IMR-90 (cell line): ENCODE measurements at regions not wholly inside any gene's neighbourhood (a gene's known extent, or its start where the extent isn't known, plus 50 kb on each side); places are given as distances from the start of the nearest gene placed in this dataset.

Experiments used
- ATAC-seq: fragments of 200-7000 bp; cut with Tn5 transposase; 2 replicates; pipeline ENCODE4 v1.9.1; 2020; ENCODE audit warnings: low read depth, mild to moderate bottlenecking, moderate library complexity
- BruUV-seq: library from RNA; stranded (reverse); fragments of 400-500 nt; replicated peaks from 2 replicates; lab custom pipeline; 2021; lab: Mats Ljungman, UMichigan
- CTCF ChIA-PET: fragments of 300-600 bp; formaldehyde crosslinking; extraction: SDS; loops from one replicate; lab custom pipeline; 2021; ENCODE audit warnings: antibody characterized with exemption; lab: Yijun Ruan, JAX
- POLR2A ChIA-PET: fragments of 300-600 bp; sonication (Branson Sonifier 250); formaldehyde crosslinking; loops from one replicate; lab custom pipeline; 2022; ENCODE audit warnings: antibody characterized with exemption; ENCODE audit not compliant: unreplicated experiment; lab: Charles Lee
- DNase-seq: peaks from one replicate; pipeline ENCODE4 v3.0.0; 2013
- H2AFZ ChIP-seq: replicated peaks from 2 replicates; pipeline ENCODE3; 2013; ENCODE audit warnings: low read length, mild to moderate bottlenecking; ENCODE audit not compliant: poor library complexity
- H2AK5ac ChIP-seq: 2 replicates; pipeline ENCODE4 v1.6.1; 2013; ENCODE audit warnings: low read depth, low read length, inconsistent platforms
- H2AK9ac ChIP-seq: replicated peaks from 2 replicates; pipeline ENCODE3; 2013; ENCODE audit warnings: mild to moderate bottlenecking, low read depth, low read length, moderate library complexity; ENCODE audit not compliant: poor library complexity
- H2BK120ac ChIP-seq: 2 replicates; pipeline ENCODE4 v1.6.1; 2013; ENCODE audit warnings: low read depth, low read length, inconsistent platforms
- H2BK15ac ChIP-seq: 3 replicates; pipeline ENCODE4 v1.6.1; 2013; ENCODE audit warnings: low read depth, low read length, inconsistent platforms
- H2BK20ac ChIP-seq: 2 replicates; pipeline ENCODE4 v1.6.1; 2013; ENCODE audit warnings: low read depth, mild to moderate bottlenecking, inconsistent platforms, low read length, moderate library complexity
- H2BK5ac ChIP-seq: 2 replicates; pipeline ENCODE4 v1.6.1; 2013; ENCODE audit warnings: mild to moderate bottlenecking, low read depth, low read length, inconsistent platforms; ENCODE audit not compliant: poor library complexity, severe bottlenecking
- H3K14ac ChIP-seq: replicated peaks from 2 replicates; pipeline ENCODE4 v1.6.1; 2013; ENCODE audit warnings: low read depth, low read length, inconsistent platforms
- H3K18ac ChIP-seq: 2 replicates; pipeline ENCODE4 v1.6.1; 2013; ENCODE audit warnings: low read depth, low read length, control low read depth
- H3K23ac ChIP-seq: 2 replicates; pipeline ENCODE4 v1.6.1; 2013; ENCODE audit warnings: low read depth, low read length, inconsistent platforms
- H3K27ac ChIP-seq: 2 replicates; pipeline ENCODE4 v1.5.1; 2013; ENCODE audit warnings: mild to moderate bottlenecking, control low read depth, low read length; ENCODE audit not compliant: insufficient read depth
- H3K27me3 ChIP-seq: 2 replicates; pipeline ENCODE4 v1.6.1; 2013; ENCODE audit warnings: low read length; ENCODE audit not compliant: control insufficient read depth, insufficient read depth
- H3K36me3 ChIP-seq: 2 replicates; pipeline ENCODE4 v1.6.1; 2013; ENCODE audit warnings: low read length, mixed read lengths; ENCODE audit not compliant: control insufficient read depth, insufficient read depth
- H3K4ac ChIP-seq: 2 replicates; pipeline ENCODE4 v1.6.1; 2013; ENCODE audit warnings: low read depth, low read length, inconsistent platforms
- H3K4me1 ChIP-seq: 2 replicates; pipeline ENCODE4 v1.6.1; 2013; ENCODE audit warnings: low read length, mixed read lengths; ENCODE audit not compliant: control insufficient read depth, insufficient read depth
- H3K4me2 ChIP-seq: 2 replicates; pipeline ENCODE4 v1.6.1; 2013; ENCODE audit warnings: low read depth, mild to moderate bottlenecking, control low read depth, low read length, moderate library complexity
- H3K4me3 ChIP-seq: 2 replicates; pipeline ENCODE4 v1.5.1; 2013; ENCODE audit warnings: low read depth, mild to moderate bottlenecking, control low read depth, low read length, moderate library complexity; ENCODE audit not compliant: insufficient read depth
- H3K56ac ChIP-seq: 2 replicates; pipeline ENCODE4 v1.6.1; 2013; ENCODE audit warnings: low read length, inconsistent platforms; ENCODE audit not compliant: insufficient read depth; ENCODE audit errors: extremely low read depth
- H3K79me1 ChIP-seq, 2 experiments: 2 replicates each; pipeline ENCODE4 v1.6.1; 2013; ENCODE audit warnings: low read length in 2 of 2, inconsistent platforms in 1 of 2, low read depth in 1 of 2
- H3K9ac ChIP-seq: 2 replicates; pipeline ENCODE4 v1.6.1; 2013; ENCODE audit warnings: low read depth, low read length, control low read depth
- H3K9me1 ChIP-seq: 2 replicates; pipeline ENCODE4 v1.6.1; 2013; ENCODE audit warnings: low read length, inconsistent platforms; ENCODE audit not compliant: insufficient read depth
- H3K9me3 ChIP-seq: 2 replicates; pipeline ENCODE4 v1.6.1; 2013; ENCODE audit warnings: low read length; ENCODE audit not compliant: control insufficient read depth, insufficient read depth
- H4K20me1 ChIP-seq: 2 replicates; pipeline ENCODE4 v1.6.1; 2013; ENCODE audit warnings: low read length, inconsistent platforms; ENCODE audit not compliant: insufficient read depth
- H4K5ac ChIP-seq: 2 replicates; pipeline ENCODE4 v1.6.1; 2013; ENCODE audit warnings: mild to moderate bottlenecking, low read depth, low read length, control low read depth
- H4K8ac ChIP-seq, 2 experiments: 2 replicates each; pipeline ENCODE4 v1.6.1; 2013; ENCODE audit warnings: low read depth in 2 of 2, low read length in 2 of 2, control low read depth in 1 of 2, inconsistent platforms in 1 of 2
- H4K91ac ChIP-seq: 2 replicates; pipeline ENCODE4 v1.6.1; 2013; ENCODE audit warnings: low read depth, low read length, inconsistent platforms; ENCODE audit not compliant: insufficient read depth
- SMC3 ChIP-seq: fragments of 150-350 bp; IDR thresholded peaks from 2 replicates; pipeline ENCODE4 v1.6.1; 2016; ENCODE audit warnings: low read depth, mild to moderate bottlenecking, antibody characterized with exemption, low read length, moderate library complexity
- WGBS, 2 experiments: methylation state at CpG; one replicate each; pipeline versions ENCODE4 v1.1.5 to v1.1.7; 2013; ENCODE audit warnings: missing lambda C conversion rate in 2 of 2; ENCODE audit not compliant: insufficient read length in 1 of 2; ENCODE audit errors: extremely low coverage in 2 of 2; 5-methylcytosine and 5-hydroxymethylcytosine counted together
- dilution Hi-C: fragments of 300-500 bp; cut with HindIII; formaldehyde crosslinking; loops from one replicate; pipeline ENCODE4 v1.14.3; 2018; ENCODE audit warnings: low sequenced_read_pairs; ENCODE audit not compliant: unreplicated experiment
- in situ Hi-C: fragments of 300-500 bp; cut with MboI; formaldehyde crosslinking; loops from 3 replicates; pipeline ENCODE4 v1.14.3; 2019; ENCODE audit warnings: low sequenced_read_pairs, inconsistent platforms, mixed read lengths
- intact Hi-C: fragments of 100-400 bp; cut with micrococcal nuclease; formaldehyde crosslinking; loops from 2 replicates; pipeline ENCODE4 v1.10.0; 2022
- TF ChIP-seq, protein P1 (sequence below): fragments of 150-350 bp; IDR thresholded peaks from 2 replicates; pipeline ENCODE4 v1.6.1; 2017; ENCODE audit warnings: mild to moderate bottlenecking, antibody characterized with exemption, low read length, low read depth

DNA sequence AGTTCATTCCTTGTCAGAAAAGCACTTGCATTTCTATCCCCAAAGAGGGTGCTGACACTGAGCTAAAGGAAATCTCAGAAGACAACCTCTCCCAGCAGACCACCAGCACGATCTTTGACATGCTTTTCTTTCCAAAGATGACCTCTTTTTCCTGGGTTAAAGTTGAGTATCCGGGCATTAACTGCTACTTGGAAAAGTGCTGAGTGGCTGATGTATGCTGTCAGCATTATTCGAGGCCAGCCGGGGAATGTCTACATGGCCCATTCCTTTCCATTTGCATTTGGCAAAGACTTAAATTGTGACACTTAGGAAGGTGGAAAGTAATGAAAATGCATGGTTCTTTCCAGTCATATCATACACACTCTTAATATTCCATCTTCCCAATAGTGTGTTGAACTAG lies 90.6 kb upstream of the SKAP2 start:
- Histone ChIP-seq H3K27ac (no peak overlapping the region), H3K56ac (no peak overlapping the region), H2BK120ac (no peak overlapping the region), H2BK15ac (no peak overlapping the region), H2BK5ac (no peak overlapping the region), H3K4ac (no peak overlapping the region), H3K23ac (no peak overlapping the region), H4K20me1 (no peaks in the 10 kb centered on the region), H4K5ac (no peak overlapping the region), H3K4me3 (no peak overlapping the region), H3K9ac (no peak overlapping the region), H3K79me1 (no peaks in the 10 kb centered on the region), H3K36me3 (no peaks in the 10 kb centered on the region), H3K4me1 (no peaks in the 10 kb centered on the region), H3K4me2 (no peak overlapping the region), H3K9me1 (no peaks in the 10 kb centered on the region), H2AK9ac (no peak overlapping the region), H2BK20ac (no peak overlapping the region), H3K9me3 (no peaks in the 10 kb centered on the region), H2AK5ac (no peak overlapping the region), H4K91ac (no peak overlapping the region), H2AFZ (no peak overlapping the region), H3K14ac (no peak overlapping the region), H3K18ac (no peak overlapping the region), H4K8ac (no peak overlapping the region), H3K27me3 (no peaks in the 10 kb centered on the region; the same call in 1 of the 2 replicates)
- ChIA-PET CTCF (no interaction called here), POLR2A (no interaction called here)
- DNase-seq: no peak
- no peak for TF ChIP-seq SMC3
- TF ChIP-seq, protein P1, sequence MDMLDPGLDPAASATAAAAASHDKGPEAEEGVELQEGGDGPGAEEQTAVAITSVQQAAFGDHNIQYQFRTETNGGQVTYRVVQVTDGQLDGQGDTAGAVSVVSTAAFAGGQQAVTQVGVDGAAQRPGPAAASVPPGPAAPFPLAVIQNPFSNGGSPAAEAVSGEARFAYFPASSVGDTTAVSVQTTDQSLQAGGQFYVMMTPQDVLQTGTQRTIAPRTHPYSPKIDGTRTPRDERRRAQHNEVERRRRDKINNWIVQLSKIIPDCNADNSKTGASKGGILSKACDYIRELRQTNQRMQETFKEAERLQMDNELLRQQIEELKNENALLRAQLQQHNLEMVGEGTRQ: no peak
- dilution Hi-C loops (no loop called here), in situ Hi-C loops (no loop called here), intact Hi-C loops (no loop called here)
- no CpG with 5 or more reads among the region's 4 CpGs for WGBS, 2 experiments
- ATAC-seq: no peak
- BruUV-seq: no TSS peak
